ENCODE measurements at regions not wholly inside any gene's neighbourhood (a gene's known extent, or its start where the extent isn't known, plus 50 kb on each side); places are given as distances from the start of the nearest gene placed in this dataset.

- Mint-ChIP-seq H3K4me3 (no peak overlapping the region), H3K9me3 (peaks cover 16% of the 10 kb centered on the region), H3K4me1 (no peaks in the 10 kb centered on the region), H3K36me3 (no peaks in the 10 kb centered on the region), H3K27ac (no peak overlapping the region)
- ATAC-seq (no peak), DNase-seq (ENCODE audit: low spot score in 2 of 2) (no peak)
Measured at GRCh38 chr9:80934095-80934494, 755.3 kb downstream of the TLE1 start.

GRCh38 chr9:80932947-80933780, 756.2 kb downstream of the TLE1 start:
- ATAC-seq (no peak), DNase-seq (ENCODE audit: low spot score in 2 of 2) (no peak)
- H3K9me3 Mint-ChIP-seq = peaks cover 16% of the 10 kb centered on the region
- no peaks in the 10 kb centered on the region for H3K36me3 Mint-ChIP-seq
- no peaks in the 10 kb centered on the region for H3K4me1 Mint-ChIP-seq
- H3K4me3 Mint-ChIP-seq = no peak overlapping the region
- no peak overlapping the region for H3K27ac Mint-ChIP-seq

- Mint-ChIP-seq H3K27ac (no peak overlapping the region), H3K4me1 (no peaks in the 10 kb centered on the region), H3K36me3 (no peaks in the 10 kb centered on the region), H3K9me3 (peaks cover 16% of the 10 kb centered on the region), H3K4me3 (no peak overlapping the region)
- DNase-seq (ENCODE audit: low spot score in 2 of 2) = no peak
- no peak for ATAC-seq
Measured at GRCh38 chr9:80932181-80932580, 757.2 kb downstream of the TLE1 start.

GRCh38 chr9:80931163-80931562, 758.2 kb downstream of the TLE1 start:
- DNase-seq (ENCODE audit: low spot score in 2 of 2) (no peak), ATAC-seq (no peak)
- Mint-ChIP-seq H3K27ac (no peak overlapping the region), H3K9me3 (peaks cover 16% of the 10 kb centered on the region), H3K4me1 (no peaks in the 10 kb centered on the region), H3K36me3 (no peaks in the 10 kb centered on the region), H3K4me3 (no peak overlapping the region)

- DNase-seq (ENCODE audit: low spot score in 2 of 2) (no peak), ATAC-seq (no peak)
- no peak overlapping the region for H3K27ac Mint-ChIP-seq
- peaks cover 16% of the 10 kb centered on the region for H3K9me3 Mint-ChIP-seq
- no peaks in the 10 kb centered on the region for H3K4me1 Mint-ChIP-seq
- no peaks in the 10 kb centered on the region for H3K36me3 Mint-ChIP-seq
- H3K4me3 Mint-ChIP-seq = no peak overlapping the region
Measured at GRCh38 chr9:80928697-80929096, 760.6 kb downstream of the TLE1 start.

GRCh38 chr9:80926611-80927010, 762.7 kb downstream of the TLE1 start:
- no peaks in the 10 kb centered on the region for H3K4me1 Mint-ChIP-seq

GRCh38 chr9:80922544-80922943, 766.8 kb downstream of the TLE1 start:
- peaks cover 22% of the 10 kb centered on the region for H3K9me3 Mint-ChIP-seq
- H3K4me1 Mint-ChIP-seq = no peaks in the 10 kb centered on the region
- no peaks in the 10 kb centered on the region for H3K36me3 Mint-ChIP-seq
- no peak for ATAC-seq
- no peak overlapping the region for H3K27ac Mint-ChIP-seq
- no peak overlapping the region for H3K4me3 Mint-ChIP-seq
- DNase-seq (ENCODE audit: low spot score in 2 of 2) = no peak

More at GRCh38 chr9:80926611-80927010, 762.7 kb downstream of the TLE1 start:
- no peak overlapping the region for H3K4me3 Mint-ChIP-seq
- ATAC-seq (no peak), DNase-seq (ENCODE audit: low spot score in 2 of 2) (no peak)
- no peak overlapping the region for H3K27ac Mint-ChIP-seq
- peaks cover 14% of the 10 kb centered on the region for H3K9me3 Mint-ChIP-seq
- H3K36me3 Mint-ChIP-seq = no peaks in the 10 kb centered on the region

- Mint-ChIP-seq H3K4me3 (no peak overlapping the region), H3K27ac (no peak overlapping the region), H3K9me3 (peaks cover 8% of the 10 kb centered on the region), H3K36me3 (no peaks in the 10 kb centered on the region), H3K4me1 (no peaks in the 10 kb centered on the region)
- DNase-seq (ENCODE audit: low spot score in 2 of 2) = no peak
- ATAC-seq = no peak
Measured at GRCh38 chr9:80906728-80907127, 782.6 kb downstream of the TLE1 start.

- H3K4me1 Mint-ChIP-seq = no peaks in the 10 kb centered on the region
- ATAC-seq (no peak), DNase-seq (ENCODE audit: low spot score in 2 of 2) (no peak)
- no peak overlapping the region for H3K27ac Mint-ChIP-seq
- no peaks in the 10 kb centered on the region for H3K36me3 Mint-ChIP-seq
- no peak overlapping the region for H3K4me3 Mint-ChIP-seq
- peaks cover 15% of the 10 kb centered on the region for H3K9me3 Mint-ChIP-seq
Measured at GRCh38 chr9:80899208-80899607, 790.1 kb downstream of the TLE1 start.

GRCh38 chr9:80893190-80893589, 796.2 kb downstream of the TLE1 start:
- no peaks in the 10 kb centered on the region for H3K36me3 Mint-ChIP-seq
- no peaks in the 10 kb centered on the region for H3K4me1 Mint-ChIP-seq
- H3K9me3 Mint-ChIP-seq = peaks cover 15% of the 10 kb centered on the region
- H3K4me3 Mint-ChIP-seq = no peak overlapping the region
- ATAC-seq (no peak), DNase-seq (ENCODE audit: low spot score in 2 of 2) (no peak)
- no peak overlapping the region for H3K27ac Mint-ChIP-seq

GRCh38 chr9:80892703-80893102, 796.6 kb downstream of the TLE1 start:
- H3K36me3 Mint-ChIP-seq = no peaks in the 10 kb centered on the region
- no peak for ATAC-seq
- H3K9me3 Mint-ChIP-seq = peaks cover 15% of the 10 kb centered on the region
- H3K27ac Mint-ChIP-seq = no peak overlapping the region
- DNase-seq (ENCODE audit: low spot score in 2 of 2) = no peak
- H3K4me3 Mint-ChIP-seq = no peak overlapping the region
- H3K4me1 Mint-ChIP-seq = no peaks in the 10 kb centered on the region

GRCh38 chr9:80890124-80890523, 799.2 kb downstream of the TLE1 start:
- H3K36me3 Mint-ChIP-seq = no peaks in the 10 kb centered on the region
- H3K9me3 Mint-ChIP-seq = peaks cover 9% of the 10 kb centered on the region
- no peaks in the 10 kb centered on the region for H3K4me1 Mint-ChIP-seq
- H3K4me3 Mint-ChIP-seq = no peak overlapping the region
- ATAC-seq (no peak), DNase-seq (ENCODE audit: low spot score in 2 of 2) (no peak)
- no peak overlapping the region for H3K27ac Mint-ChIP-seq

- Mint-ChIP-seq H3K4me3 (no peak overlapping the region), H3K36me3 (no peaks in the 10 kb centered on the region), H3K27ac (no peak overlapping the region), H3K4me1 (no peaks in the 10 kb centered on the region), H3K9me3 (peaks cover 12% of the 10 kb centered on the region)
- ATAC-seq (no peak), DNase-seq (ENCODE audit: low spot score in 2 of 2) (no peak)
Measured at GRCh38 chr9:80885894-80886293, 803.5 kb downstream of the TLE1 start.

GRCh38 chr9:80883826-80884579, 805.3 kb downstream of the TLE1 start:
- Mint-ChIP-seq H3K9me3 (peaks cover 12% of the 10 kb centered on the region), H3K4me1 (no peaks in the 10 kb centered on the region), H3K27ac (no peak overlapping the region), H3K4me3 (no peak overlapping the region), H3K36me3 (no peaks in the 10 kb centered on the region)
- no peak for DNase-seq (ENCODE audit: low spot score in 2 of 2)
- no peak for ATAC-seq

- H3K4me3 Mint-ChIP-seq = no peak overlapping the region
- ATAC-seq = no peak
- no peaks in the 10 kb centered on the region for H3K4me1 Mint-ChIP-seq
- no peaks in the 10 kb centered on the region for H3K36me3 Mint-ChIP-seq
- H3K27ac Mint-ChIP-seq = no peak overlapping the region
- no peak for DNase-seq (ENCODE audit: low spot score in 2 of 2)
- peaks cover 12% of the 10 kb centered on the region for H3K9me3 Mint-ChIP-seq
Measured at GRCh38 chr9:80883426-80883825, 805.9 kb downstream of the TLE1 start.

GRCh38 chr9:80881940-80882339, 807.4 kb downstream of the TLE1 start:
- Mint-ChIP-seq H3K36me3 (no peaks in the 10 kb centered on the region), H3K27ac (no peak overlapping the region), H3K4me3 (no peak overlapping the region), H3K9me3 (peaks cover 12% of the 10 kb centered on the region), H3K4me1 (no peaks in the 10 kb centered on the region)
- no peak for ATAC-seq
- no peak for DNase-seq (ENCODE audit: low spot score in 2 of 2)

All from stimulated activated effector memory CD8-positive, alpha-beta T cell treated with anti-CD3 and anti-CD28 coated beads, Interleukin-12 subunit alpha, Interleukin-12 subunit beta, amount 100 ng/mL, for 72 hours (primary cell).